Astrocyte (in vitro differentiated cells and primary cell): ENCODE measurements at regions not wholly inside any gene's neighbourhood (a gene's known extent, or its start where the extent isn't known, plus 50 kb on each side); places are given as distances from the start of the nearest gene placed in this dataset.

Experiments
- EZH2 ChIP-seq: IDR thresholded peaks from 2 replicates; pipeline ENCODE4 v1.6.1; 2012; ENCODE audit warnings: mild to moderate bottlenecking, low read length, inconsistent platforms; ENCODE audit not compliant: insufficient read depth
- TF ChIP-seq, protein P1 (sequence below): IDR thresholded peaks from 2 replicates; pipeline ENCODE4 v1.5.1; 2011; ENCODE audit warnings: low read depth, mild to moderate bottlenecking, inconsistent platforms, low read length, moderate library complexity; ENCODE audit not compliant: insufficient read depth

GRCh38 chr3:88983458-88983857, 124.0 kb upstream of the EPHA3 start:
- TF ChIP-seq, protein P1, sequence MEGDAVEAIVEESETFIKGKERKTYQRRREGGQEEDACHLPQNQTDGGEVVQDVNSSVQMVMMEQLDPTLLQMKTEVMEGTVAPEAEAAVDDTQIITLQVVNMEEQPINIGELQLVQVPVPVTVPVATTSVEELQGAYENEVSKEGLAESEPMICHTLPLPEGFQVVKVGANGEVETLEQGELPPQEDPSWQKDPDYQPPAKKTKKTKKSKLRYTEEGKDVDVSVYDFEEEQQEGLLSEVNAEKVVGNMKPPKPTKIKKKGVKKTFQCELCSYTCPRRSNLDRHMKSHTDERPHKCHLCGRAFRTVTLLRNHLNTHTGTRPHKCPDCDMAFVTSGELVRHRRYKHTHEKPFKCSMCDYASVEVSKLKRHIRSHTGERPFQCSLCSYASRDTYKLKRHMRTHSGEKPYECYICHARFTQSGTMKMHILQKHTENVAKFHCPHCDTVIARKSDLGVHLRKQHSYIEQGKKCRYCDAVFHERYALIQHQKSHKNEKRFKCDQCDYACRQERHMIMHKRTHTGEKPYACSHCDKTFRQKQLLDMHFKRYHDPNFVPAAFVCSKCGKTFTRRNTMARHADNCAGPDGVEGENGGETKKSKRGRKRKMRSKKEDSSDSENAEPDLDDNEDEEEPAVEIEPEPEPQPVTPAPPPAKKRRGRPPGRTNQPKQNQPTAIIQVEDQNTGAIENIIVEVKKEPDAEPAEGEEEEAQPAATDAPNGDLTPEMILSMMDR, result no peak
- no peak for TF ChIP-seq EZH2
